GM12878 (cell line): ENCODE measurements at regions not wholly inside any gene's neighbourhood (a gene's known extent, or its start where the extent isn't known, plus 50 kb on each side); places are given as distances from the start of the nearest gene placed in this dataset.
"Not testable (repeated sequence)": the region's sequence is repeated elsewhere in the genome, so short reads cannot be mapped to it uniquely, and the experiment has no call there.

ENCODE experiments used
- ATAC-seq: fragments of 200-7000 bp; cut with Tn5 transposase; 3 replicates; pipeline ENCODE4 v1.9.1; 2020; ENCODE audit warnings: mild to moderate bottlenecking, moderate library complexity
- BruUV-seq: library from RNA; stranded (reverse); fragments of 400-500 nt; replicated peaks from 2 replicates; lab custom pipeline; 2021; lab: Mats Ljungman, UMichigan
- CTCF ChIA-PET: fragments of 300-600 bp; sonication (Branson Sonifier 250); formaldehyde crosslinking; extraction: SDS; loops from one replicate; lab custom pipeline; 2021; ENCODE audit warnings: inconsistent platforms; lab: Yijun Ruan, JAX
- POLR2A ChIA-PET: fragments of 350-600 bp; formaldehyde crosslinking; extraction: SDS; loops from one replicate; lab custom pipeline; 2021; ENCODE audit warnings: inconsistent platforms; lab: Charles Lee
- RAD21 ChIA-PET: fragments of 300-600 bp; sonication (Branson Sonifier 250); formaldehyde crosslinking; loops from one replicate; lab custom pipeline; 2023; ENCODE audit warnings: antibody characterized with exemption; ENCODE audit not compliant: unreplicated experiment; lab: Charles Lee
- SMC1A ChIA-PET: fragments of 300-600 bp; sonication (Branson Sonifier 250); formaldehyde crosslinking; loops from one replicate; lab custom pipeline; 2023; ENCODE audit not compliant: unreplicated experiment, uncharacterized antibody; lab: Charles Lee
- DNase-seq: peaks from one replicate; pipeline ENCODE4 v3.0.0-alpha.2; 2011; ENCODE audit warnings: low read depth, low spot score
- FAIRE-seq: peaks from 3 replicates; lab custom pipeline; 2011; peaks lifted over from hg19 to GRCh38; lab: Jason Lieb, UNC
- H2AFZ ChIP-seq: 2 replicates; pipeline ENCODE4 v1.6.0; 2011; ENCODE audit warnings: low read depth, low read length, control low read depth; ENCODE audit not compliant: control insufficient read depth
- H3K27ac ChIP-seq: 2 replicates; pipeline ENCODE4 v1.5.1; 2011; ENCODE audit warnings: control low read depth; ENCODE audit not compliant: control insufficient read depth, insufficient read depth
- H3K27me3 ChIP-seq, 2 experiments: replicated peaks in 1 of 2; 2 replicates each; pipeline versions ENCODE4 v1.6.0 to v1.6.1; 2011; ENCODE audit warnings: low read length in 1 of 2; ENCODE audit not compliant: control insufficient read depth in 2 of 2, insufficient read depth in 2 of 2
- H3K36me3 ChIP-seq, 2 experiments: 2 replicates each; pipeline ENCODE4 v1.5.1; 2011; ENCODE audit warnings: low read length in 1 of 2; ENCODE audit not compliant: control insufficient read depth in 2 of 2, insufficient read depth in 2 of 2
- H3K4me1 ChIP-seq: 2 replicates; pipeline ENCODE4 v1.6.1; 2011; ENCODE audit warnings: mild to moderate bottlenecking, low read length, moderate library complexity, mixed read lengths; ENCODE audit not compliant: control insufficient read depth, insufficient read depth
- H3K4me2 ChIP-seq: 2 replicates; pipeline ENCODE4 v1.6.0; 2011; ENCODE audit warnings: control low read depth; ENCODE audit not compliant: control insufficient read depth, insufficient read depth
- H3K4me3 ChIP-seq: fragments of 200-600 bp; sonication (generic); 2 replicates; pipeline ENCODE4 v1.5.1; 2016
- H3K79me2 ChIP-seq: 2 replicates; pipeline ENCODE4 v1.6.0; 2011; ENCODE audit warnings: low read length; ENCODE audit not compliant: control insufficient read depth, insufficient read depth
- H3K9ac ChIP-seq: 2 replicates; pipeline ENCODE4 v1.8.0; 2011; ENCODE audit warnings: low read length, control low read depth, mixed read lengths; ENCODE audit not compliant: control insufficient read depth, insufficient read depth
- H3K9me3 ChIP-seq: replicated peaks from 3 replicates; pipeline ENCODE4 v1.5.1; 2011; ENCODE audit warnings: mild to moderate bottlenecking, low read length; ENCODE audit not compliant: control insufficient read depth, insufficient read depth
- H4K20me1 ChIP-seq: 2 replicates; pipeline ENCODE4 v1.6.0; 2011; ENCODE audit not compliant: control insufficient read depth, insufficient read depth
- BCL11A ChIP-seq: IDR thresholded peaks from 2 replicates; pipeline ENCODE4 v1.6.1; 2011; ENCODE audit warnings: low read depth, low read length
- CBX5 ChIP-seq: sonication (generic); IDR thresholded peaks from 2 replicates; pipeline ENCODE4 v1.6.1; 2016; ENCODE audit warnings: low read depth, moderate library complexity, mild to moderate bottlenecking, inconsistent platforms
- EED ChIP-seq: sonication (generic); IDR thresholded peaks from 2 replicates; pipeline ENCODE4 v1.6.1; 2016; ENCODE audit warnings: antibody characterized with exemption, low read depth
- JUND ChIP-seq: IDR thresholded peaks from 2 replicates; pipeline ENCODE4 v1.6.1; 2012; ENCODE audit warnings: low read depth, mild to moderate bottlenecking, low read length, improper control_type of control experiment, moderate library complexity
- LARP7 ChIP-seq: fragments of 450-650 bp; IDR thresholded peaks from 2 replicates; pipeline ENCODE4 v1.6.1; 2017; ENCODE audit warnings: mild to moderate bottlenecking
- MEF2B ChIP-seq: fragments of 450-650 bp; IDR thresholded peaks from 2 replicates; pipeline ENCODE4 v1.6.1; 2018; ENCODE audit warnings: mild to moderate bottlenecking, moderate library complexity; ENCODE audit not compliant: partially characterized antibody, poor library complexity, severe bottlenecking
- MYC ChIP-seq: IDR thresholded peaks from 2 replicates; pipeline ENCODE4 v1.6.1; 2011; ENCODE audit warnings: mild to moderate bottlenecking, low read length, moderate library complexity, inconsistent platforms; ENCODE audit not compliant: insufficient read depth, insufficient replicate concordance, insufficient read length, severe bottlenecking
- NFYB ChIP-seq: IDR thresholded peaks from 2 replicates; pipeline ENCODE4 v1.6.1; 2011; ENCODE audit warnings: low read depth, mild to moderate bottlenecking, low read length, improper control_type of control experiment, moderate library complexity; ENCODE audit not compliant: insufficient read depth
- NRF1 ChIP-seq: conservative IDR thresholded peaks from 2 replicates; pipeline ENCODE4 v1.6.1; 2011; ENCODE audit warnings: mild to moderate bottlenecking, low read depth, low read length, improper control_type of control experiment
- PML ChIP-seq: IDR thresholded peaks from 2 replicates; pipeline ENCODE4 v1.6.1; 2012; ENCODE audit warnings: low read length, inconsistent platforms
- WGBS: methylation state at CpG from one replicate; pipeline ENCODE4 v1.1.6; 2016; ENCODE audit warnings: low lambda C conversion rate; ENCODE audit not compliant: insufficient replicate concordance, insufficient coverage; ENCODE audit errors: missing lambda C conversion rate; 5-methylcytosine and 5-hydroxymethylcytosine counted together
- in situ Hi-C: fragments of 300-500 bp; cut with MboI; formaldehyde crosslinking; loops from 9 replicates; pipeline ENCODE4 v1.14.3; 2018; ENCODE audit warnings: mixed read lengths
- intact Hi-C: fragments of 100-400 bp; cut with micrococcal nuclease; formaldehyde crosslinking; loops from one replicate; pipeline ENCODE4 v1.14.2; 2022; ENCODE audit not compliant: unreplicated experiment
- TF ChIP-seq, protein P1 (sequence below): fragments of 450-650 bp; formaldehyde crosslinking; IDR thresholded peaks from 2 replicates; pipeline ENCODE4 v1.5.0; 2022; ENCODE audit warnings: mild to moderate bottlenecking, missing genetic modification characterization
- TF ChIP-seq, protein P2 (sequence below): fragments of 450-650 bp; IDR thresholded peaks from 2 replicates; pipeline ENCODE4 v1.6.1; 2016; ENCODE audit warnings: mild to moderate bottlenecking

DNA sequence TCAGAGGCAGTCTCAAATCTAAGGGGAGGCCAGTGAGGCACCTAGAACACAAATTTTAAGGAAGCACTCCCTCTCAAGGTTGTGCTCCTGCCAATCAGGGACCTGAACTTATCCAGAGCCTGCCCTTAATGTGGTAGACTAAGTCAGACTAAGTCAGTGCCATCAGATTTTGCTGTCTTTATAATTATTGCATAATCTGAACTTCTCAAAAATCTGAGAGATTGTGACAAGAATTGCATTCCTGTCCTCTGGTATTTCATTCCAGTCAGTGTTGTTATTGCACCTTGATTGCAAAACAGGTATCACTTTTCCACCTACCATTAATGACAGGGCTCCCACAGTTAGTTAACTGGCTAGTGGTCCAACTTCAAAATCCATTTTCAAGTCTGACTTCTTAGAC lies 197.1 kb upstream of the HCN1 start (continued):
- no peak for TF ChIP-seq JUND
- no peak for TF ChIP-seq PML
- TF ChIP-seq MYC = no peak

DNA sequence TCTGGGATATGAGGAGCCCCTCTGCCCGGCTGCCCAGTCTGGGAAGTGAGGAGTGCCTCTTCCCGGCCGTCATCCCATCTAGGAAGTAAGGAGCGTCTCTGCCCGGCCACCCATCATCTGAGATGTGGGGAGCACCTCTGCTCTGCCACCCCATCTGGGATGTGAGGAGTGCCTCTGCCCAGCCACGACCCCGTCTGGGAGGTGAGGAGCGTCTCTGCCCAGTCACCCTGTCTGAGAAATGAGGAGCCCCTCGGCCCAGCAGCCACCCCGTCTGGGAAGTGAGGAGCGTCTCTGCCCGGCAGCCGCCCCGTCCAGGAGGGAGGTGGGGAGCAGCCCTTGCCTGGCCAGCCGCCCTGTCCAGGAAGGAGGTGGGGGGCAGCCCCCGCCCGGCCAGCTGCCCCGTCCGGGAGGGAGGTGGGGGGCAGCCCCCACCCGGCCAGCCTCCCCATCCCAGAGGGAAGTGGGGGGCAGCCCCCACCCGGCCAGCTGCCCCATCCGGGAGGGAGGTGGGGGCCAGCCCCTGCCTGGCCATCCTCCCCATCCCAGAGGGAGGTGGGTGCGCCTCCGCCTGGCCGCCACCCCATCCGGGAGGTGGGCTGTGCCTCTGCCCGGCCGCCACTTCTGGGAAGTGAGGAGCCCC lies 194.4 kb upstream of the HCN1 start:
- in situ Hi-C loops, H3K27ac ChIP-seq, BruUV-seq, CTCF ChIA-PET, RAD21 ChIA-PET, H3K9me3 ChIP-seq, H3K27me3 ChIP-seq, H3K4me3 ChIP-seq, H3K4me2 ChIP-seq, SMC1A ChIA-PET, FAIRE-seq, H4K20me1 ChIP-seq, ATAC-seq, POLR2A ChIA-PET, H3K9ac ChIP-seq, intact Hi-C loops, DNase-seq, H3K79me2 ChIP-seq, H3K36me3 ChIP-seq, H2AFZ ChIP-seq, H3K4me1 ChIP-seq: not testable (repeated sequence)
- WGBS = 76% methylated on average over 18 of the region's 28 CpGs

DNA sequence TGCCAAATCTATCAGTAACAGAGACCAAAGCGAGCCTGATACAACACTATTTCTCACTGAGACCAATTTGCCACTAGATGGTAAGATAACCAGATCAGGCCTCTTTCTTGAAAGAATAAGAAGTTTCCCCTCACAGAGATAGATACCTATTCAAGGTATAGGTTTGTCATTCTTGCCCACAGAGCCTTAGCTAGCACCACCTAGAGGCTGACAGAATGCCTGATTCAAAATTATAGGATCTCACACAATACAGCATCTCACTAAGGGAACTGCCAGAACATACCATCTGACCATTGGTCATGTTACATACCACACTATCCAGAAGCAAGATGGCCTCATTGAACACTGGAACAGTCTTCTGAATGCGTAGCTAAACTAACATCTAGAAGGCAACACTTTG lies 166.6 kb upstream of the HCN1 start:
- H3K9me3 ChIP-seq = no peaks in the 10 kb centered on the region
- POLR2A ChIA-PET = no interaction called here
- TF ChIP-seq NRF1 (no peak), BCL11A (no peak), CBX5 (no peak), EED (no peak), NFYB (no peak), LARP7 (no peak), MEF2B (no peak)
- TF ChIP-seq, protein P1, sequence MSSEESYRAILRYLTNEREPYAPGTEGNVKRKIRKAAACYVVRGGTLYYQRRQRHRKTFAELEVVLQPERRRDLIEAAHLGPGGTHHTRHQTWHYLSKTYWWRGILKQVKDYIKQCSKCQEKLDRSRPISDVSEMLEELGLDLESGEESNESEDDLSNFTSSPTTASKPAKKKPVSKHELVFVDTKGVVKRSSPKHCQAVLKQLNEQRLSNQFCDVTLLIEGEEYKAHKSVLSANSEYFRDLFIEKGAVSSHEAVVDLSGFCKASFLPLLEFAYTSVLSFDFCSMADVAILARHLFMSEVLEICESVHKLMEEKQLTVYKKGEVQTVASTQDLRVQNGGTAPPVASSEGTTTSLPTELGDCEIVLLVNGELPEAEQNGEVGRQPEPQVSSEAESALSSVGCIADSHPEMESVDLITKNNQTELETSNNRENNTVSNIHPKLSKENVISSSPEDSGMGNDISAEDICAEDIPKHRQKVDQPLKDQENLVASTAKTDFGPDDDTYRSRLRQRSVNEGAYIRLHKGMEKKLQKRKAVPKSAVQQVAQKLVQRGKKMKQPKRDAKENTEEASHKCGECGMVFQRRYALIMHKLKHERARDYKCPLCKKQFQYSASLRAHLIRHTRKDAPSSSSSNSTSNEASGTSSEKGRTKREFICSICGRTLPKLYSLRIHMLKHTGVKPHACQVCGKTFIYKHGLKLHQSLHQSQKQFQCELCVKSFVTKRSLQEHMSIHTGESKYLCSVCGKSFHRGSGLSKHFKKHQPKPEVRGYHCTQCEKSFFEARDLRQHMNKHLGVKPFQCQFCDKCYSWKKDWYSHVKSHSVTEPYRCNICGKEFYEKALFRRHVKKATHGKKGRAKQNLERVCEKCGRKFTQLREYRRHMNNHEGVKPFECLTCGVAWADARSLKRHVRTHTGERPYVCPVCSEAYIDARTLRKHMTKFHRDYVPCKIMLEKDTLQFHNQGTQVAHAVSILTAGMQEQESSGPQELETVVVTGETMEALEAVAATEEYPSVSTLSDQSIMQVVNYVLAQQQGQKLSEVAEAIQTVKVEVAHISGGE = no peak
- TF ChIP-seq, protein P2, sequence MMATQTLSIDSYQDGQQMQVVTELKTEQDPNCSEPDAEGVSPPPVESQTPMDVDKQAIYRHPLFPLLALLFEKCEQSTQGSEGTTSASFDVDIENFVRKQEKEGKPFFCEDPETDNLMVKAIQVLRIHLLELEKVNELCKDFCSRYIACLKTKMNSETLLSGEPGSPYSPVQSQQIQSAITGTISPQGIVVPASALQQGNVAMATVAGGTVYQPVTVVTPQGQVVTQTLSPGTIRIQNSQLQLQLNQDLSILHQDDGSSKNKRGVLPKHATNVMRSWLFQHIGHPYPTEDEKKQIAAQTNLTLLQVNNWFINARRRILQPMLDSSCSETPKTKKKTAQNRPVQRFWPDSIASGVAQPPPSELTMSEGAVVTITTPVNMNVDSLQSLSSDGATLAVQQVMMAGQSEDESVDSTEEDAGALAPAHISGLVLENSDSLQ = no peak

More for the DNA sequence above, 166.6 kb upstream of the HCN1 start:
- RAD21 ChIA-PET = no interaction called here
- no peaks in the 10 kb centered on the region for H3K79me2 ChIP-seq
- no peaks in the 10 kb centered on the region for H3K36me3 ChIP-seq
- H4K20me1 ChIP-seq = no peaks in the 10 kb centered on the region
- intact Hi-C loops = no loop called here
- no peak overlapping the region for H3K27ac ChIP-seq
- no peak overlapping the region for H3K4me3 ChIP-seq
- no peak for FAIRE-seq
- BruUV-seq = no TSS peak
- SMC1A ChIA-PET = no interaction called here
- ATAC-seq = peak; percentile 30; the same call in 1 of the 3 replicates
- WGBS = 0% methylated on average over 2 of the region's 2 CpGs
- no peak overlapping the region for H3K4me2 ChIP-seq
- no peaks in the 10 kb centered on the region for H3K4me1 ChIP-seq
- H2AFZ ChIP-seq = no peak overlapping the region
- CTCF ChIA-PET = no interaction called here
- no peaks in the 10 kb centered on the region for H3K27me3 ChIP-seq
- H3K9ac ChIP-seq = no peak overlapping the region
- in situ Hi-C loops = no loop called here
- no peak for DNase-seq
